Neural cell (in vitro differentiated cells): ENCODE measurements at regions not wholly inside any gene's neighbourhood (a gene's known extent, or its start where the extent isn't known, plus 50 kb on each side); places are given as distances from the start of the nearest gene placed in this dataset.

Source experiments
- H2AFZ ChIP-seq: fragments of 200-600, 300-800 bp; sonication (generic), shearing (Covaris generic); 2 replicates; pipeline ENCODE4 v1.6.0; 2014; ENCODE audit warnings: low read depth, mild to moderate bottlenecking, antibody characterized with exemption, low read length, moderate library complexity
- H3F3A ChIP-seq: fragments of 200-600 bp; shearing (Covaris generic); 2 replicates; pipeline ENCODE4 v1.6.1; 2016; ENCODE audit warnings: mild to moderate bottlenecking, moderate library complexity, mixed read lengths, antibody characterized with exemption, low read length; ENCODE audit not compliant: insufficient read depth, poor library complexity, severe bottlenecking
- H3K27ac ChIP-seq: fragments of 200-600, 300-800 bp; sonication (generic), shearing (Covaris generic); 2 replicates; pipeline ENCODE4 v1.5.1; 2014; ENCODE audit warnings: mild to moderate bottlenecking, low read length, moderate library complexity
- H3K27me3 ChIP-seq: fragments of 300-800, 200-600 bp; sonication (generic), shearing (Covaris generic); 2 replicates; pipeline ENCODE4 v1.6.0; 2014; ENCODE audit warnings: mild to moderate bottlenecking, low read depth, low read length, moderate library complexity; ENCODE audit not compliant: insufficient read depth
- H3K36me3 ChIP-seq: fragments of 300-800, 200-600 bp; sonication (generic), shearing (Covaris generic); 2 replicates; pipeline ENCODE4 v1.5.1; 2014; ENCODE audit warnings: mild to moderate bottlenecking, antibody characterized with exemption, low read length, moderate library complexity; ENCODE audit not compliant: insufficient read depth
- H3K4me2 ChIP-seq: fragments of 300-800, 200-600 bp; sonication (generic), shearing (Covaris generic); 2 replicates; pipeline ENCODE4 v1.6.0; 2014; ENCODE audit warnings: mild to moderate bottlenecking, low read length
- H3K4me3 ChIP-seq: fragments of 300-800, 200-600 bp; sonication (generic), shearing (Covaris generic); 2 replicates; pipeline ENCODE4 v1.5.1; 2014; ENCODE audit warnings: mild to moderate bottlenecking, low read length, moderate library complexity
- H3K79me2 ChIP-seq: fragments of 200-600 bp; shearing (Covaris generic); replicated peaks from 2 replicates; pipeline ENCODE4 v1.6.0; 2014; ENCODE audit warnings: mild to moderate bottlenecking, low read length, moderate library complexity; ENCODE audit not compliant: insufficient read depth
- H3K9ac ChIP-seq: fragments of 300-800, 200-600 bp; sonication (generic), shearing (Covaris generic); 2 replicates; pipeline ENCODE4 v1.6.1; 2016; ENCODE audit warnings: mild to moderate bottlenecking, low read length, mixed read lengths
- H3K9me2 ChIP-seq: fragments of 200-600 bp; shearing (Covaris generic); 2 replicates; pipeline ENCODE4 v1.6.1; 2016; ENCODE audit warnings: mild to moderate bottlenecking, low read length, mixed read lengths; ENCODE audit not compliant: insufficient read depth
- H3K9me3 ChIP-seq: fragments of 200-600, 300-800 bp; sonication (generic), shearing (Covaris generic); 2 replicates; pipeline ENCODE4 v1.6.1; 2016; ENCODE audit warnings: mild to moderate bottlenecking, mixed run types, low read length, moderate library complexity, mixed read lengths
- H4K20me1 ChIP-seq: fragments of 200-600 bp; shearing (Covaris generic); 2 replicates; pipeline ENCODE4 v1.6.1; 2016; ENCODE audit warnings: mild to moderate bottlenecking, mixed run types; ENCODE audit not compliant: insufficient read depth
- EP300 ChIP-seq: fragments of 450-650 bp; conservative IDR thresholded peaks from 2 replicates; pipeline ENCODE4 v1.6.1; 2014; ENCODE audit warnings: antibody characterized with exemption, mild to moderate bottlenecking, moderate library complexity; ENCODE audit not compliant: poor library complexity, severe bottlenecking
- EZH2 ChIP-seq: fragments of 200-600, 300-800 bp; shearing (Covaris generic), sonication (generic); IDR thresholded peaks from 2 replicates; pipeline ENCODE4 v1.6.1; 2014; ENCODE audit warnings: antibody characterized with exemption, low read length, borderline replicate concordance, mild to moderate bottlenecking; ENCODE audit not compliant: insufficient read depth, poor library complexity, severe bottlenecking
- MXI1 ChIP-seq: fragments of 450-650 bp; conservative IDR thresholded peaks from 2 replicates; pipeline ENCODE4 v1.6.1; 2014; ENCODE audit warnings: antibody characterized with exemption, mild to moderate bottlenecking; ENCODE audit not compliant: poor library complexity, severe bottlenecking
- POLR2AphosphoS5 ChIP-seq: IDR thresholded peaks from 2 replicates; pipeline ENCODE4 v1.6.1; 2012
- RAD21 ChIP-seq: fragments of 450-650 bp; conservative IDR thresholded peaks from 2 replicates; pipeline ENCODE4 v1.6.1; 2014; ENCODE audit warnings: antibody characterized with exemption, mild to moderate bottlenecking, moderate library complexity
- SMC3 ChIP-seq: fragments of 450-650 bp; conservative IDR thresholded peaks from 2 replicates; pipeline ENCODE4 v1.6.1; 2014; ENCODE audit warnings: antibody characterized with exemption, mild to moderate bottlenecking, moderate library complexity; ENCODE audit not compliant: poor library complexity
- TAF1 ChIP-seq: IDR thresholded peaks from 2 replicates; pipeline ENCODE4 v1.6.1; 2012; ENCODE audit warnings: low read depth
- TF ChIP-seq, protein P1 (sequence below): fragments of 450-650 bp; IDR thresholded peaks from 2 replicates; pipeline ENCODE4 v1.5.1; 2014; ENCODE audit warnings: antibody characterized with exemption, mild to moderate bottlenecking, moderate library complexity; ENCODE audit not compliant: poor library complexity, severe bottlenecking
- TF ChIP-seq, protein P2 (sequence below): IDR thresholded peaks from 2 replicates; pipeline ENCODE4 v1.6.1; 2012; ENCODE audit warnings: borderline replicate concordance

DNA sequence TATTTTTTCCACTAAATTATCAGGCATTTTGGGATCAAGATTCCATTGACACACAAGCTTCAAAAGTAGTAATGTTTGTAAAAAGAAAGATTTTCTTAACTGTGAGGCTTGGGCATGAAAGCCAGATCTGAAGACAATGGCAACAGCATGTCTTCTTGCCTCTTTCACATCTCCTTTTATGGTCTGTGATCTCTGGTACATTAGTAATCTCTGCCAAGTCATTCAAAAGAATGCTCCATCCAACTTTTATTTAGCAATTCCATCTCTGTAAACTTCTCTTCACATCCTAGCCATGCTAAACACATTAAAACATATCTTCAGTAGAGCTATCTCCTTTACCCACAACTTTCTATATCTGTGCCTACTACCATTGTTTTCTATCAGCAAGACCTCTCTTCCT lies 465.4 kb downstream of the FAT4 start:
- Histone ChIP-seq H3K4me3 (no peak overlapping the region), H3K9me2 (no peaks in the 10 kb centered on the region), H3K79me2 (no peaks in the 10 kb centered on the region), H3K36me3 (no peaks in the 10 kb centered on the region), H3K4me2 (no peak overlapping the region), H4K20me1 (no peaks in the 10 kb centered on the region), H3K27ac (no peak overlapping the region), H3K9me3 (no peaks in the 10 kb centered on the region), H3F3A (no peaks in the 10 kb centered on the region), H2AFZ (no peak overlapping the region), H3K9ac (no peak overlapping the region), H3K27me3 (no peaks in the 10 kb centered on the region)
- TF ChIP-seq TAF1 (no peak), RAD21 (no peak), EZH2 (no peak), POLR2AphosphoS5 (no peak), SMC3 (no peak), EP300 (no peak), MXI1 (no peak)
- TF ChIP-seq, protein P1, sequence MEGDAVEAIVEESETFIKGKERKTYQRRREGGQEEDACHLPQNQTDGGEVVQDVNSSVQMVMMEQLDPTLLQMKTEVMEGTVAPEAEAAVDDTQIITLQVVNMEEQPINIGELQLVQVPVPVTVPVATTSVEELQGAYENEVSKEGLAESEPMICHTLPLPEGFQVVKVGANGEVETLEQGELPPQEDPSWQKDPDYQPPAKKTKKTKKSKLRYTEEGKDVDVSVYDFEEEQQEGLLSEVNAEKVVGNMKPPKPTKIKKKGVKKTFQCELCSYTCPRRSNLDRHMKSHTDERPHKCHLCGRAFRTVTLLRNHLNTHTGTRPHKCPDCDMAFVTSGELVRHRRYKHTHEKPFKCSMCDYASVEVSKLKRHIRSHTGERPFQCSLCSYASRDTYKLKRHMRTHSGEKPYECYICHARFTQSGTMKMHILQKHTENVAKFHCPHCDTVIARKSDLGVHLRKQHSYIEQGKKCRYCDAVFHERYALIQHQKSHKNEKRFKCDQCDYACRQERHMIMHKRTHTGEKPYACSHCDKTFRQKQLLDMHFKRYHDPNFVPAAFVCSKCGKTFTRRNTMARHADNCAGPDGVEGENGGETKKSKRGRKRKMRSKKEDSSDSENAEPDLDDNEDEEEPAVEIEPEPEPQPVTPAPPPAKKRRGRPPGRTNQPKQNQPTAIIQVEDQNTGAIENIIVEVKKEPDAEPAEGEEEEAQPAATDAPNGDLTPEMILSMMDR, result no peak
- TF ChIP-seq, protein P2, sequence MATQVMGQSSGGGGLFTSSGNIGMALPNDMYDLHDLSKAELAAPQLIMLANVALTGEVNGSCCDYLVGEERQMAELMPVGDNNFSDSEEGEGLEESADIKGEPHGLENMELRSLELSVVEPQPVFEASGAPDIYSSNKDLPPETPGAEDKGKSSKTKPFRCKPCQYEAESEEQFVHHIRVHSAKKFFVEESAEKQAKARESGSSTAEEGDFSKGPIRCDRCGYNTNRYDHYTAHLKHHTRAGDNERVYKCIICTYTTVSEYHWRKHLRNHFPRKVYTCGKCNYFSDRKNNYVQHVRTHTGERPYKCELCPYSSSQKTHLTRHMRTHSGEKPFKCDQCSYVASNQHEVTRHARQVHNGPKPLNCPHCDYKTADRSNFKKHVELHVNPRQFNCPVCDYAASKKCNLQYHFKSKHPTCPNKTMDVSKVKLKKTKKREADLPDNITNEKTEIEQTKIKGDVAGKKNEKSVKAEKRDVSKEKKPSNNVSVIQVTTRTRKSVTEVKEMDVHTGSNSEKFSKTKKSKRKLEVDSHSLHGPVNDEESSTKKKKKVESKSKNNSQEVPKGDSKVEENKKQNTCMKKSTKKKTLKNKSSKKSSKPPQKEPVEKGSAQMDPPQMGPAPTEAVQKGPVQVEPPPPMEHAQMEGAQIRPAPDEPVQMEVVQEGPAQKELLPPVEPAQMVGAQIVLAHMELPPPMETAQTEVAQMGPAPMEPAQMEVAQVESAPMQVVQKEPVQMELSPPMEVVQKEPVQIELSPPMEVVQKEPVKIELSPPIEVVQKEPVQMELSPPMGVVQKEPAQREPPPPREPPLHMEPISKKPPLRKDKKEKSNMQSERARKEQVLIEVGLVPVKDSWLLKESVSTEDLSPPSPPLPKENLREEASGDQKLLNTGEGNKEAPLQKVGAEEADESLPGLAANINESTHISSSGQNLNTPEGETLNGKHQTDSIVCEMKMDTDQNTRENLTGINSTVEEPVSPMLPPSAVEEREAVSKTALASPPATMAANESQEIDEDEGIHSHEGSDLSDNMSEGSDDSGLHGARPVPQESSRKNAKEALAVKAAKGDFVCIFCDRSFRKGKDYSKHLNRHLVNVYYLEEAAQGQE, result no peak

DNA sequence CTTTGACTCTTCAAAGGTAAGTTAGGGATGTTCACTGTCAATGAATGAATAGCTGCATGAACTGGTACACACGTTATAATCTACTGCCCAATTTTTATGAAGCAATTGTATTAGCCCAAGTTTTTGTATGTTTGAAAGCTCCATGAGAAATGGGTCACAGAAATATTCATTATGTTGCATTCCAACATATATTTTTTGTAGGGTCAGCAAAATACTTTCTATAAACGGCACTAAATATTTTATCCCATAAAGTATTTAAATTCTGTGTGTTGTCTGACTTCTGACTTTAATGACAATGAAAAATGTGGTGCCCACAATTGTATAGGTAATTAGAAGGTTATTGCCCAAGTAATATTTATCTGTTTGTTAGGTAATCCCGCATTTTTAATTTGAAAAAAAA lies 466.0 kb downstream of the FAT4 start:
- Histone ChIP-seq H3K9me2 (no peaks in the 10 kb centered on the region), H3K27me3 (no peaks in the 10 kb centered on the region), H4K20me1 (no peaks in the 10 kb centered on the region), H3K36me3 (no peaks in the 10 kb centered on the region), H2AFZ (no peak overlapping the region), H3K9ac (no peak overlapping the region), H3K27ac (no peak overlapping the region), H3F3A (no peaks in the 10 kb centered on the region), H3K4me3 (no peak overlapping the region), H3K9me3 (no peaks in the 10 kb centered on the region), H3K79me2 (no peaks in the 10 kb centered on the region), H3K4me2 (no peak overlapping the region)
- TF ChIP-seq SMC3 (no peak), RAD21 (no peak)

DNA sequence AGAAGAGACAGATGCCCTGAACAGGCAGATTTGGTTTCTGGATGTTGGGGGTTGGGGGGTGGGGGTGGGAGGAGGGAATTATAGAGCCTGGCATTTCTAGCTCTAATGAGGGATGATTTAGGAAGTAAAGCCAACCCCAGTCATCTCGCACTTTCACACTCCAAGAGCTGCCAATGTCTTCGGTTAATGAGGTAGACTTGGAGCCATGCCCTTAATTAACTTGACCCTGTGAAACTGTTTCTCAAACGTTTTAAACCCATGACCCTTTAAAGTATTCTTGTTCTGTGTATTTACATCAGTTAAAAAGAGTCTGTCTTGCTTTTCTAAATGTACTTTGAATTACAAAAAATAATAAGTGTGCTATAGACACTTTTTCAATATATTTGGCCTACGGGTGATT lies 466.9 kb downstream of the FAT4 start:
- H3K9ac ChIP-seq, result no peak overlapping the region
- no peak overlapping the region for H3K4me2 ChIP-seq
- H3K27me3 ChIP-seq, result no peaks in the 10 kb centered on the region
- no peaks in the 10 kb centered on the region for H4K20me1 ChIP-seq
- TF ChIP-seq RAD21, result no peak
- H3K27ac ChIP-seq, result no peak overlapping the region
- no peaks in the 10 kb centered on the region for H3K9me2 ChIP-seq
- no peaks in the 10 kb centered on the region for H3K36me3 ChIP-seq
- H3K79me2 ChIP-seq, result no peaks in the 10 kb centered on the region
- H3K4me3 ChIP-seq, result no peak overlapping the region
- no peak overlapping the region for H2AFZ ChIP-seq
- no peaks in the 10 kb centered on the region for H3K9me3 ChIP-seq
- H3F3A ChIP-seq, result no peaks in the 10 kb centered on the region
